ENCODE measurements at regions not wholly inside any gene's neighbourhood (a gene's known extent, or its start where the extent isn't known, plus 50 kb on each side); places are given as distances from the start of the nearest gene placed in this dataset.
A peak's percentile ranks its signal among the peaks of the same experiment; 100 is the strongest.

GRCh38 chr3:102087236-102087635, 237.9 kb downstream of the NFKBIZ start:
- Histone ChIP-seq H3K9me3 (ENCODE audit: control insufficient read depth, low read length) (no peaks in the 10 kb centered on the region), H3K36me3 (ENCODE audit: control insufficient read depth, insufficient read depth, low read length, severe bottlenecking) (no peaks in the 10 kb centered on the region), H3K27me3 (replicated peaks; ENCODE audit: control insufficient read depth, insufficient read depth, low read length) (no peaks in the 10 kb centered on the region), H3K4me1 (ENCODE audit: control insufficient read depth, insufficient read depth, low read length) (peaks cover 5% of the 10 kb centered on the region), H3K9ac (ENCODE audit: low read length) (no peak overlapping the region), H3K4me3 (ENCODE audit: low read length) (no peak overlapping the region)
- no peak for DNase-seq (ENCODE audit: low read depth)

GRCh38 chr3:102089239-102089638, 239.9 kb downstream of the NFKBIZ start:
- Histone ChIP-seq H3K36me3 (ENCODE audit: control insufficient read depth, insufficient read depth, low read length, severe bottlenecking) (no peaks in the 10 kb centered on the region), H3K4me1 (ENCODE audit: control insufficient read depth, insufficient read depth, low read length) (peaks cover 2% of the 10 kb centered on the region), H3K9ac (ENCODE audit: low read length) (no peak overlapping the region), H3K4me3 (ENCODE audit: low read length) (no peak overlapping the region), H3K9me3 (ENCODE audit: control insufficient read depth, low read length) (no peaks in the 10 kb centered on the region), H3K27me3 (replicated peaks; ENCODE audit: control insufficient read depth, insufficient read depth, low read length) (no peaks in the 10 kb centered on the region)
- DNase-seq (ENCODE audit: low read depth) = no peak

GRCh38 chr3:102089904-102090720, 240.8 kb downstream of the NFKBIZ start:
- peak; percentile 36 for DNase-seq (ENCODE audit: low read depth)
- H3K4me1 ChIP-seq (ENCODE audit: control insufficient read depth, insufficient read depth, low read length) = no peaks in the 10 kb centered on the region

GRCh38 chr3:102090721-102091045, 241.4 kb downstream of the NFKBIZ start:
- H3K36me3 ChIP-seq (ENCODE audit: control insufficient read depth, insufficient read depth, low read length, severe bottlenecking) = no peaks in the 10 kb centered on the region

More at GRCh38 chr3:102089904-102090720, 240.8 kb downstream of the NFKBIZ start:
- Histone ChIP-seq H3K27me3 (replicated peaks; ENCODE audit: control insufficient read depth, insufficient read depth, low read length) (no peaks in the 10 kb centered on the region), H3K9me3 (ENCODE audit: control insufficient read depth, low read length) (no peaks in the 10 kb centered on the region), H3K36me3 (ENCODE audit: control insufficient read depth, insufficient read depth, low read length, severe bottlenecking) (no peaks in the 10 kb centered on the region), H3K4me3 (ENCODE audit: low read length) (no peak overlapping the region), H3K9ac (ENCODE audit: low read length) (no peak overlapping the region)

GRCh38 chr3:102091358-102091757, 242.0 kb downstream of the NFKBIZ start:
- Histone ChIP-seq H3K4me1 (ENCODE audit: control insufficient read depth, insufficient read depth, low read length) (no peaks in the 10 kb centered on the region), H3K27me3 (replicated peaks; ENCODE audit: control insufficient read depth, insufficient read depth, low read length) (no peaks in the 10 kb centered on the region), H3K36me3 (ENCODE audit: control insufficient read depth, insufficient read depth, low read length, severe bottlenecking) (no peaks in the 10 kb centered on the region), H3K4me3 (ENCODE audit: low read length) (no peak overlapping the region), H3K9me3 (ENCODE audit: control insufficient read depth, low read length) (no peaks in the 10 kb centered on the region), H3K9ac (ENCODE audit: low read length) (no peak overlapping the region)
- DNase-seq (ENCODE audit: low read depth) = no peak

More at GRCh38 chr3:102090721-102091045, 241.4 kb downstream of the NFKBIZ start:
- H3K9me3 ChIP-seq (ENCODE audit: control insufficient read depth, low read length) = no peaks in the 10 kb centered on the region
- no peak overlapping the region for H3K4me3 ChIP-seq (ENCODE audit: low read length)
- H3K27me3 ChIP-seq (replicated peaks; ENCODE audit: control insufficient read depth, insufficient read depth, low read length) = no peaks in the 10 kb centered on the region
- DNase-seq (ENCODE audit: low read depth) = no peak
- H3K4me1 ChIP-seq (ENCODE audit: control insufficient read depth, insufficient read depth, low read length) = no peaks in the 10 kb centered on the region
- H3K9ac ChIP-seq (ENCODE audit: low read length) = no peak overlapping the region

- no peaks in the 10 kb centered on the region for H3K27me3 ChIP-seq (replicated peaks; ENCODE audit: control insufficient read depth, insufficient read depth, low read length)
- H3K4me3 ChIP-seq (ENCODE audit: low read length) = no peak overlapping the region
- H3K9me3 ChIP-seq (ENCODE audit: control insufficient read depth, low read length) = no peaks in the 10 kb centered on the region
- H3K9ac ChIP-seq (ENCODE audit: low read length) = no peak overlapping the region
- no peaks in the 10 kb centered on the region for H3K36me3 ChIP-seq (ENCODE audit: control insufficient read depth, insufficient read depth, low read length, severe bottlenecking)
- peak; percentile 24 for DNase-seq (ENCODE audit: low read depth)
- H3K4me1 ChIP-seq (ENCODE audit: control insufficient read depth, insufficient read depth, low read length) = no peaks in the 10 kb centered on the region
Observed at GRCh38 chr3:102092617-102093466, 243.5 kb downstream of the NFKBIZ start.

- Histone ChIP-seq H3K4me3 (ENCODE audit: low read length) (no peak overlapping the region), H3K36me3 (ENCODE audit: control insufficient read depth, insufficient read depth, low read length, severe bottlenecking) (no peaks in the 10 kb centered on the region), H3K9ac (ENCODE audit: low read length) (no peak overlapping the region), H3K9me3 (ENCODE audit: control insufficient read depth, low read length) (no peaks in the 10 kb centered on the region), H3K4me1 (ENCODE audit: control insufficient read depth, insufficient read depth, low read length) (no peaks in the 10 kb centered on the region), H3K27me3 (replicated peaks; ENCODE audit: control insufficient read depth, insufficient read depth, low read length) (no peaks in the 10 kb centered on the region)
- DNase-seq (ENCODE audit: low read depth) = no peak
Observed at GRCh38 chr3:102094506-102094905, 245.2 kb downstream of the NFKBIZ start.

GRCh38 chr3:102095383-102095782, 246.1 kb downstream of the NFKBIZ start:
- Histone ChIP-seq H3K27me3 (replicated peaks; ENCODE audit: control insufficient read depth, insufficient read depth, low read length) (no peaks in the 10 kb centered on the region), H3K9ac (ENCODE audit: low read length) (no peak overlapping the region), H3K36me3 (ENCODE audit: control insufficient read depth, insufficient read depth, low read length, severe bottlenecking) (no peaks in the 10 kb centered on the region), H3K9me3 (ENCODE audit: control insufficient read depth, low read length) (no peaks in the 10 kb centered on the region), H3K4me3 (ENCODE audit: low read length) (no peak overlapping the region), H3K4me1 (ENCODE audit: control insufficient read depth, insufficient read depth, low read length) (no peaks in the 10 kb centered on the region)
- no peak for DNase-seq (ENCODE audit: low read depth)

GRCh38 chr3:102096066-102096465, 246.8 kb downstream of the NFKBIZ start:
- no peak for DNase-seq (ENCODE audit: low read depth)
- Histone ChIP-seq H3K9ac (ENCODE audit: low read length) (no peak overlapping the region), H3K27me3 (replicated peaks; ENCODE audit: control insufficient read depth, insufficient read depth, low read length) (no peaks in the 10 kb centered on the region), H3K4me3 (ENCODE audit: low read length) (no peak overlapping the region), H3K9me3 (ENCODE audit: control insufficient read depth, low read length) (no peaks in the 10 kb centered on the region), H3K4me1 (ENCODE audit: control insufficient read depth, insufficient read depth, low read length) (no peaks in the 10 kb centered on the region), H3K36me3 (ENCODE audit: control insufficient read depth, insufficient read depth, low read length, severe bottlenecking) (no peaks in the 10 kb centered on the region)

- Histone ChIP-seq H3K9me3 (ENCODE audit: control insufficient read depth, low read length) (no peaks in the 10 kb centered on the region), H3K4me1 (ENCODE audit: control insufficient read depth, insufficient read depth, low read length) (peaks cover 6% of the 10 kb centered on the region), H3K36me3 (ENCODE audit: control insufficient read depth, insufficient read depth, low read length, severe bottlenecking) (no peaks in the 10 kb centered on the region), H3K9ac (ENCODE audit: low read length) (no peak overlapping the region), H3K27me3 (replicated peaks; ENCODE audit: control insufficient read depth, insufficient read depth, low read length) (no peaks in the 10 kb centered on the region), H3K4me3 (ENCODE audit: low read length) (no peak overlapping the region)
- DNase-seq (ENCODE audit: low read depth) = no peak
Observed at GRCh38 chr3:102098130-102098885, 249.0 kb downstream of the NFKBIZ start.

- Histone ChIP-seq H3K27me3 (replicated peaks; ENCODE audit: control insufficient read depth, insufficient read depth, low read length) (no peaks in the 10 kb centered on the region), H3K9me3 (ENCODE audit: control insufficient read depth, low read length) (no peaks in the 10 kb centered on the region), H3K4me3 (ENCODE audit: low read length) (no peak overlapping the region), H3K9ac (ENCODE audit: low read length) (no peak overlapping the region), H3K36me3 (ENCODE audit: control insufficient read depth, insufficient read depth, low read length, severe bottlenecking) (no peaks in the 10 kb centered on the region), H3K4me1 (ENCODE audit: control insufficient read depth, insufficient read depth, low read length) (peaks cover 14% of the 10 kb centered on the region)
- DNase-seq (ENCODE audit: low read depth) = no peak
Observed at GRCh38 chr3:102099913-102100312, 250.6 kb downstream of the NFKBIZ start.

Measured in adipocyte (in vitro differentiated cells).